GM12878 (cell line): ENCODE measurements at regions not wholly inside any gene's neighbourhood (a gene's known extent, or its start where the extent isn't known, plus 50 kb on each side); places are given as distances from the start of the nearest gene placed in this dataset.

Experiments
- ATAC-seq: fragments of 200-7000 bp; cut with Tn5 transposase; 3 replicates; pipeline ENCODE4 v1.9.1; 2020; ENCODE audit warnings: mild to moderate bottlenecking, moderate library complexity
- BruUV-seq: library from RNA; stranded (reverse); fragments of 400-500 nt; replicated peaks from 2 replicates; lab custom pipeline; 2021; lab: Mats Ljungman, UMichigan
- CTCF ChIA-PET: fragments of 300-600 bp; sonication (Branson Sonifier 250); formaldehyde crosslinking; extraction: SDS; loops from one replicate; lab custom pipeline; 2021; ENCODE audit warnings: inconsistent platforms; lab: Yijun Ruan, JAX
- POLR2A ChIA-PET: fragments of 350-600 bp; formaldehyde crosslinking; extraction: SDS; loops from one replicate; lab custom pipeline; 2021; ENCODE audit warnings: inconsistent platforms; lab: Charles Lee
- RAD21 ChIA-PET: fragments of 300-600 bp; sonication (Branson Sonifier 250); formaldehyde crosslinking; loops from one replicate; lab custom pipeline; 2023; ENCODE audit warnings: antibody characterized with exemption; ENCODE audit not compliant: unreplicated experiment; lab: Charles Lee
- SMC1A ChIA-PET: fragments of 300-600 bp; sonication (Branson Sonifier 250); formaldehyde crosslinking; loops from one replicate; lab custom pipeline; 2023; ENCODE audit not compliant: unreplicated experiment, uncharacterized antibody; lab: Charles Lee
- DNase-seq: peaks from one replicate; pipeline ENCODE4 v3.0.0-alpha.2; 2011; ENCODE audit warnings: low read depth, low spot score
- FAIRE-seq: peaks from 3 replicates; lab custom pipeline; 2011; peaks lifted over from hg19 to GRCh38; lab: Jason Lieb, UNC
- H2AFZ ChIP-seq: 2 replicates; pipeline ENCODE4 v1.6.0; 2011; ENCODE audit warnings: low read depth, low read length, control low read depth; ENCODE audit not compliant: control insufficient read depth
- H3K27ac ChIP-seq: 2 replicates; pipeline ENCODE4 v1.5.1; 2011; ENCODE audit warnings: control low read depth; ENCODE audit not compliant: control insufficient read depth, insufficient read depth
- H3K27me3 ChIP-seq, 2 experiments: replicated peaks in 1 of 2; 2 replicates each; pipeline versions ENCODE4 v1.6.0 to v1.6.1; 2011; ENCODE audit warnings: low read length in 1 of 2; ENCODE audit not compliant: control insufficient read depth in 2 of 2, insufficient read depth in 2 of 2
- H3K36me3 ChIP-seq, 2 experiments: 2 replicates each; pipeline ENCODE4 v1.5.1; 2011; ENCODE audit warnings: low read length in 1 of 2; ENCODE audit not compliant: control insufficient read depth in 2 of 2, insufficient read depth in 2 of 2
- H3K4me1 ChIP-seq: 2 replicates; pipeline ENCODE4 v1.6.1; 2011; ENCODE audit warnings: mild to moderate bottlenecking, low read length, moderate library complexity, mixed read lengths; ENCODE audit not compliant: control insufficient read depth, insufficient read depth
- H3K4me2 ChIP-seq: 2 replicates; pipeline ENCODE4 v1.6.0; 2011; ENCODE audit warnings: control low read depth; ENCODE audit not compliant: control insufficient read depth, insufficient read depth
- H3K4me3 ChIP-seq: fragments of 200-600 bp; sonication (generic); 2 replicates; pipeline ENCODE4 v1.5.1; 2016
- H3K79me2 ChIP-seq: 2 replicates; pipeline ENCODE4 v1.6.0; 2011; ENCODE audit warnings: low read length; ENCODE audit not compliant: control insufficient read depth, insufficient read depth
- H3K9ac ChIP-seq: 2 replicates; pipeline ENCODE4 v1.8.0; 2011; ENCODE audit warnings: low read length, control low read depth, mixed read lengths; ENCODE audit not compliant: control insufficient read depth, insufficient read depth
- H3K9me3 ChIP-seq: replicated peaks from 3 replicates; pipeline ENCODE4 v1.5.1; 2011; ENCODE audit warnings: mild to moderate bottlenecking, low read length; ENCODE audit not compliant: control insufficient read depth, insufficient read depth
- H4K20me1 ChIP-seq: 2 replicates; pipeline ENCODE4 v1.6.0; 2011; ENCODE audit not compliant: control insufficient read depth, insufficient read depth
- BCL3 ChIP-seq: IDR thresholded peaks from 2 replicates; pipeline ENCODE4 v1.6.1; 2011; ENCODE audit warnings: borderline replicate concordance, low read depth, mild to moderate bottlenecking, moderate library complexity, low read length; ENCODE audit not compliant: insufficient read depth, poor library complexity, severe bottlenecking
- EED ChIP-seq: sonication (generic); IDR thresholded peaks from 2 replicates; pipeline ENCODE4 v1.6.1; 2016; ENCODE audit warnings: antibody characterized with exemption, low read depth
- MTA2 ChIP-seq: fragments of 450-650 bp; IDR thresholded peaks from 2 replicates; pipeline ENCODE4 v1.6.1; 2016; ENCODE audit warnings: low read depth, mild to moderate bottlenecking, moderate library complexity
- NR2F1 ChIP-seq: fragments of 450-650 bp; conservative IDR thresholded peaks from 2 replicates; pipeline ENCODE4 v1.6.1; 2017; ENCODE audit warnings: mild to moderate bottlenecking
- SP1 ChIP-seq: IDR thresholded peaks from one replicate; pipeline ENCODE4 v1.6.1; 2011; ENCODE audit warnings: low read depth, low read length
- WGBS: methylation state at CpG from one replicate; pipeline ENCODE4 v1.1.6; 2016; ENCODE audit warnings: low lambda C conversion rate; ENCODE audit not compliant: insufficient replicate concordance, insufficient coverage; ENCODE audit errors: missing lambda C conversion rate; 5-methylcytosine and 5-hydroxymethylcytosine counted together
- in situ Hi-C: fragments of 300-500 bp; cut with MboI; formaldehyde crosslinking; loops from 9 replicates; pipeline ENCODE4 v1.14.3; 2018; ENCODE audit warnings: mixed read lengths
- intact Hi-C: fragments of 100-400 bp; cut with micrococcal nuclease; formaldehyde crosslinking; loops from one replicate; pipeline ENCODE4 v1.14.2; 2022; ENCODE audit not compliant: unreplicated experiment

- no peaks in the 10 kb centered on the region for H3K79me2 ChIP-seq
- H3K27me3 ChIP-seq, result no peaks in the 10 kb centered on the region
- no TSS peak for BruUV-seq
- POLR2A ChIA-PET, result no interaction called here
- no peak overlapping the region for H3K27ac ChIP-seq
- H3K36me3 ChIP-seq, result no peaks in the 10 kb centered on the region
- FAIRE-seq, result no peak
- no peak for DNase-seq
- no peak; the same call in 1 of the 3 replicates for ATAC-seq
- CTCF ChIA-PET, result interaction anchor here (0.6 to 0.9 kb wide), 2 partner anchors 9 to 559 kb away, joined by 3 to 4 read pairs; no protein-coding TSS in a partner anchor
- intact Hi-C loops (no loop called here), in situ Hi-C loops (no loop called here)
- no peaks in the 10 kb centered on the region for H3K4me1 ChIP-seq
- H4K20me1 ChIP-seq, result no peaks in the 10 kb centered on the region
- SMC1A ChIA-PET, result interaction anchor here (0.6 kb wide), 1 partner anchor 73 kb away, joined by 4 read pairs; no protein-coding TSS in a partner anchor
- RAD21 ChIA-PET, result no interaction called here
- H3K4me2 ChIP-seq, result no peak overlapping the region
- 22% methylated on average over 6 of the region's 6 CpGs for WGBS
- H3K4me3 ChIP-seq, result no peak overlapping the region
- no peak overlapping the region for H2AFZ ChIP-seq
- H3K9ac ChIP-seq, result no peak overlapping the region
- TF ChIP-seq NR2F1 (peak; percentile 30; the same call in 1 of the 2 replicates), EED (no peak), SP1 (no peak), BCL3 (no peak), MTA2 (0 out of 2 replicates have a peak, but pooled peaks have one; percentile 18)
- H3K9me3 ChIP-seq, result no peaks in the 10 kb centered on the region; the same call in 2 of the 3 replicates
Measured at GRCh38 chr3:78507196-78507984, 1260.4 kb downstream of the ROBO1 start.
